PC-9 (cell line): ENCODE measurements at regions not wholly inside any gene's neighbourhood (a gene's known extent, or its start where the extent isn't known, plus 50 kb on each side); places are given as distances from the start of the nearest gene placed in this dataset.

ENCODE experiments used
- CTCF ChIP-seq: fragments of 200-600 bp; sonication (generic); conservative IDR thresholded peaks from 2 replicates; pipeline ENCODE4 v1.6.1; 2017; ENCODE audit warnings: mixed run types, antibody characterized with exemption, mild to moderate bottlenecking, moderate library complexity
- EZH2 ChIP-seq: fragments of 200-600 bp; sonication (generic); IDR thresholded peaks from 2 replicates; pipeline ENCODE4 v1.8.0; 2017; ENCODE audit warnings: antibody characterized with exemption, low read depth

- TF ChIP-seq CTCF (no peak), EZH2 (no peak)
Observed at GRCh38 chr15:95957861-95958260, 372.6 kb upstream of the NR2F2 start.
